DMS 273 (cell line): ENCODE measurements at regions not wholly inside any gene's neighbourhood (a gene's known extent, or its start where the extent isn't known, plus 50 kb on each side); places are given as distances from the start of the nearest gene placed in this dataset.
A peak's percentile ranks its signal among the peaks of the same experiment; 100 is the strongest.

Experiments
- DNase-seq: peaks from one replicate; lab custom pipeline; 2025; ENCODE audit not compliant: unreplicated experiment; lab: John Stamatoyannopoulos, UW

DNA sequence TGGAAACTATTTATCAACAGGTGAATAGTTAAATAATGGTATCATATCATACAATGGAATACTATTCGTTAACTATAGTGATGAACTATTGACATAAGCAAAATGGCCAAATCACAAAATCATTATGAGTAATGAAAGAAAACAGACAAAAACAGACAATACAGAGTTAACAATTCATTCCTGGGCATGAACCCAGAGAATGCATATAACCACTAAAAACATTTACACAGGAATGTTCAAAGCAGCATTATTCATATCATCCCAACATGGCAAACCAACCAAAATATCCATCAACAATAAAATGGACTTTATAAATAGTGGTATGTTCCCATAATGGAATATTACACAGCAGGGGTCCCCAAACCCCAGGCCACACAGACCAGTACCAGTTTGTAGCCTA, 131.2 kb upstream of the CYP1B1 start:
- DNase-seq = no peak

DNA sequence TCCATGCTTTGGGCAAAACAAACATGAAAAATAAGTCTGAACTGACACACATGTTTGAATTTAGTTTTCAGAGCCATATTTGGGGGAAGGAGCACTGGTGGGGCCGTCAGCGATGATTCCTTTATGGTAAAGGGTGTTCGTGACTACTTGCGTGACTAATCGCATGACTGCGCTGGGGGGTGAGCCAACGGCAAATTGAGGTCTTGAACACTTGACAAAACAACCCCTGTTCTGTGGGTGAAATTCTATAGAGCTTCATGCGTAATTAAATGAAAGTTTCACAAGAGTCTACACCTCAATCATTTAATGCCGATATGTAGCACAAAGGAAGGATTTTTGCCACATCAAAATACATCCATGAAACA, 127.5 kb upstream of the CYP1B1 start:
- DNase-seq = no peak

DNA sequence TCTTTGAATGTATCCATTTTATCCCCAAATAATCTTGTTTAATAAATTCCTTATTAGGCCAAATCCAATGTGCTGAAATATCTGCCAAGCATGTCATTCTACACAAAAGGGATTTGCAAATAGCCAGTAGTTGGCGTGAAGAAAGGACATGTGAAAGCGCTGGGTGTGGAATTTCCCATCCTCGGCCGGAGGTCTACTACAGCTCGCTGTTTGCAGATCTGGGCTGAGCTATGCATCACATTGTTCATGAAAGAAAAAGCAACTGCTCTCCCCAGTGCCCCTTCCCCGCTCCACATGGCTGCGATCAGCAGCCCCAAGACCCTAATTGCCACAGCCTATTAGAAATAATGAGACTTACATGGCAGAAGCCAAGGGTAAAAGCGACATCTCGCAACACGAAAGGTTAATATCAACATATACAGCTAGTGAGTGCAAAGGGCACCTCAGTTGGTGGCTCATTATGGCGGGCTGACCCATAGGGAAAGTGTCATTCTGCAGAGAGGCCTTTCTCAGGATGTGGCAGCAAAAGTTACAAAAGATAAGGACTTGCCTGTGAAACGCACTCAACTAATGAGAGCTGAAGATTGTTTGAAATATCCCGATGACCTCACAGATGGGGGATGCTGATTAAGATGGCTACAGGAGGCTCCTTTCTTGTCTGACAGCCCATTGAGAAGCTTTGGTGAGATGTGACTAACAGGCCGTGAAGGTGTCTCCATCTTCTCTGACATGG, 126.9 kb upstream of the CYP1B1 start:
- DNase-seq = no peak

DNA sequence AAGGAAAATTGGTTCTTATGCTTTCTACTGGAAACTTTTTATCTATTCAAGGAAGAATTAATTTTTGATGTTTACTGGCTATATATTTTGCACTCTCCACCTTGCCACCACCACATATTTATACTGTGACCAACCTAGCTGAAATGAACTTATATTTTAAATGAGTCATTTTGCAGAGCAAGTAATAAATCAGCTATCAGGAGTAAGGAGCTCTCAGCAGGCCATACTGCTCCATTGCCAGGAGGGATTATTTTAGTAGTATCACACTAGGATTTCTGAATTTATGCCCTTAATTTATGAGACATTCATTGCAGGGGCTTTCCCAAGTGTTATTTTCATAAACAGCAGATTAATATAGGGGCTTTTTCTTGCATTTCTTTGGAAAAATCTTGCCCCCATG, 125.8 kb upstream of the CYP1B1 start:
- DNase-seq = no peak

DNA sequence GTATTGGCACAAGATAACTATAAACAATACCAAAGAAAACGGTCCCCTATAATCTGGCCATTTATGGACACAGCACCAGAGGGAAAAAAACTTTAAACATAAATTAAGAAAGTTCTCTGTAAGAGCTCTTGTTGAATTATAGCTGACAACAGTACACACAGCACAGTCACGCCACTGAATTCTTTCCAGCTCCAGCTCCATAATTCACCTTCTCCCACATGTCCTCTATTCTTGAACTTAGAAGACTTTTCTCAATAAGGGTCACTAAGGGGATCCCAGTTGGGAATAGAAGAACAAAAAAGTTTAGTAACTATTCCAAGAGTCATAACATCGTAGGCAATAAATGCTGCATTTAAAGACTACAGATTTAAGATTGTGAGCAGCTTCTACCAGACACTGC, 124.6 kb upstream of the CYP1B1 start:
- no peak for DNase-seq

DNA sequence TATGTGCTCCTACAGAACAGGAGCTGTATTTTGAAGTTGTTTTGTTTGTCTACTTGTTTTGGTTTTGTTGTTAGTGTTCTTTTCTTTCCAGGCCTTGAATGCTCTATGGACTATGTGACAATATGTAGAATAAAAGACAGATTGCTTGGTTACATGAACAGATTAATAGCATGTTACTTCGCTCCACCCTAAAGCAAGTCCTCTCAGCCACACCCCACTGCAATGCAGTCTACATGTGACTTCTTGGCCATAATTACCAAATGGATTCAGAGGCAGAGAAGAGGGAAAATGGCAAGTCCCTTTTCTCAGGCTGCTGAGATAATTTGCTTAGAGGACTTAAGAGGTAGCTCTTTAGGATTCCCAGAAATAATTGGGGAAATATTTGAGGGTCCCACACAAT, 123.2 kb upstream of the CYP1B1 start:
- no peak for DNase-seq

DNA sequence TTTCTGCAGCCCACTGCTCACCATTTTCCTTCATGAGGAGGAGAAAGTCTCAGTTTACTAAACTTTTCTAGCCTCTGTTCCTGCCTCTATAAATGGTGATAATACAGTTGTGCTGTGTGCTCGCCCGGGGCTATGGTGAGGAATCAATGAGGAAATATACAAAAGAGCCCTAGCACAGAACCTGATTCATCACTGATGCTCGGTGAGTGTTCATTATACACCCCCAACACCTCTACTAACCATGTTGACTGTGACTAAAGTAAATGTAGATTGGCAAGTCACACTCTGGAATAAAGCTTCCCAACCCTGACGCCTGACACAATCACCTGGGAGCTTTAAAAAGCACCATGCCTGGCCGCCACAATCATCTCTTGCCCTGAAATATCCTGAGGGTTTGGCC, 118.8 kb upstream of the CYP1B1 start:
- no peak for DNase-seq

DNA sequence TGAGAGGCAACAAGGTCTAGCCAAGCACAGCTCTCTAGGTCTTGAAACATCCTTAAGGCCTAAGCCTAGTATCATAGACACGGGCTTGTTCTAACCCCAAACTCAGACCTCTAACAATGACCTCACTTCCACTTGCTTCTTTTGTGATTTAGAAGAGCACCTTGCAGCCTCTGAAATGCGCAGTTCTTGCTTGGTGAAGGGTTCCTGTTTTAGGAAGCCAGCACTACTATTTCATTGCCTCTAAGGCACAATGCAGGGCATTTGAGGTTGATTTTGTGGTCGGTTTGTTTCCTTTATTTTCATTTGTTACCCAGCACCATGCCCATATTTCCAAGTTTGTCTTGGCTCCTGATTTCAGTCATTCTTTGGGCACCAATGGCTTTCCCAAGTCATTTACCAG, 117.0 kb upstream of the CYP1B1 start:
- DNase-seq = no peak

DNA sequence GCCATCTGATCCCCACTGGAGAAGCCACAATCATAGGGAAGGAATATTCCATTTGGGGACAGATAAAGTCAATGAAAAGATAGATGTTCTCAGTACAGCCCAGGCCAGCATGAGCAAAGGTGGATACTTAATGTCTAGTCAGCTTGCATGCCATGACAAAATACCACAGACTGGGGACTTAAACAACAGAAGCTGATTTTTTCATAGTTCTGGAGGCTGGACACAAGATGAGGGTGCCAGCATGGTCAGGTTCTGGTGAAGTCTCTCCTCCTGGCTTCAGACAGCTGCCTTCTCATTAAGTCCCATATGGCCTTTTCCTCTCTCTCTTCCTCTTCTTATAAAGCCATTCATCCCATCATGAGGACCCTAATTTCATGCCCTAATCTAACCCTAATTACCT, 116.1 kb upstream of the CYP1B1 start:
- peak; percentile 11 for DNase-seq

DNA sequence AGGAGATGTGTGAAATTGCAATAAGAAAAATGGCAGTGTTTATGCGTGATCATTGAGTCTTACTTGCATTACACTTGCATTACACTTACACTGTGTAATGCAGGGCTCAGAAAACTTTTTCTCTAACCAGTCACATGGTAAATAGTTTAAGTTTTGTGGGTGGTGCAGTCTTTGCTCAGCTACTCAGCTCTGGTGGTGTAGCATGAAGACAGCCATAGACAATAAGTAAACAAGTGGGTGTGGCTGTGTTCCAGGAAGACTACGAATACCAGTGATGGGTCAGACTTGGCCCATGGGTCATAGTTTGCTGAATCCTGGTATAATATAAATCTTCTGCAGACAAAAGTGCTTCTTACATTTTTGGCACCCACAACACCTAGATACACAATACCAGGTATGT, 115.6 kb upstream of the CYP1B1 start:
- no peak for DNase-seq

DNA sequence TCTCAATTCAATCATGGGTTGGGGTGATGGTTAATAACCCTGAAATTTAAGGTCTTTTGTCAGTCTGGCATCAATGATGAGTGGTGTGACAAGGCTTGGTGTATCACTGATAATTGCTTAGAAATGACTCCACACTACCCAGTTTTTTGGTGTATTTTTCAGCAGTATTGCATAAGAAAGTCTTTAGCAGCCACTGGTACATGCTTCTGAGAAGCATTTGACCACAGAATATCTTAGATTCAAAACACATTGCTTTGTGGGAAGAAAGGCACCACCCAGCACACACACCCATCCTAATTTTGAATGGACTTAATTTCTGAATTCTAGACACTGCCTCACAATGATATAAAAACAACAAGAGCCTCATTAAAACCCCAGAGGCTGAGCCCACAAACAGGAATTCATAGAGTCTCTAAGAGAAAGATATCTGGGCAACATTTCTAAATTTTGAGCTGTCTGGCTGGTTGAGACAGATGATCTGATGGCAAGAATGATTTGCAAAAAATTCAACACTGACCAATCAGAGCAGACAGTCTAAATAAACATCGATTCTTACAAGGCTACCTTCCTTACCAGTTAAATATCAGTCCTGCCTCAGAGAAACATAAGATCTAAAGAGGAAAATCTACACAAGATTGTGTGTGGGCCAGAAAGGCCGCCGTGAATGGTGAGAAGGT, 114.7 kb upstream of the CYP1B1 start:
- DNase-seq = no peak

DNA sequence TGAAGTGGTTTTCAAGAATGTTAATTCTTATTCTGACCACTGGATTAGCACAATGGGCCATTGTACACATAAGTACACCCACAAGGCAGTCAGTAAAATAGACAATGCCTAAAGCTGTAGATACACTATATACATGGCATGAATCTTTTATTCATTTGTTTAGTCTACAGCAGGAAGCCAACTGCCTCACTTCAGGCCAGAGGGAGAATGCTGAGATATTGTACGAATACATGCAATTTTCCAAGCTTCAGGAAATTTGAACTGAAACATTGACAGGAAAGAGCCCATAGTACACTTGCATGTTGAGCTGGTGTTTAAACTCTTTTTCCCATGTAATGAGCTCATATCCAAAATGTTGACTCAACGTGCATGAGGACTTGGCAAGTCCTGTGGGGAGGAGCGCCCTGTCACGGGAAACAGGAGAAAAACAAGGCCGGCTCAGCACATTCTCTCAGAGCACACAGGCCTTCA, 111.6 kb upstream of the CYP1B1 start:
- DNase-seq = no peak

DNA sequence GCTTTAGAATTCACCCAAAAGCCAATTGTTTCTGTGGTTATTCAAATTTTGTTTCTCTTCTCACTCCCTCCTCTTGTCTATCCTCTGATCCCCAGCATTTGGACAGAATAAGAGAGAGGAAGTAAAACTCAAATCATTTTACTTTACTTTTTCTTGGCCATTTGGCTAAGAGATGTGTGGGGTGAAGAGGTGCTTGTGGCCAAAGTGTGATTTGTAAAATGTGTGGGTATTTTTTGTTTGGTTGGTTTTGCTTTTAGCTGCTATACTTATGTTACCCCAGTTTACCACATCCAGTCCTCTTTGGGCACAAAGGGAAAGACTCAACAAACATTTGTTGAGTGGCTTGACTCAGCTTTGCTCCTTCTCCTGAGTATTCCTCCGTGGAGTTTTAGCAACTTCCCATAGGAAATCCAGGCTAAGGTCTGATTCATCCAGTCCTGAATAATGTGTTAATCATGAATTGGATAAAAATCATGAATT, 109.1 kb upstream of the CYP1B1 start:
- no peak for DNase-seq

DNA sequence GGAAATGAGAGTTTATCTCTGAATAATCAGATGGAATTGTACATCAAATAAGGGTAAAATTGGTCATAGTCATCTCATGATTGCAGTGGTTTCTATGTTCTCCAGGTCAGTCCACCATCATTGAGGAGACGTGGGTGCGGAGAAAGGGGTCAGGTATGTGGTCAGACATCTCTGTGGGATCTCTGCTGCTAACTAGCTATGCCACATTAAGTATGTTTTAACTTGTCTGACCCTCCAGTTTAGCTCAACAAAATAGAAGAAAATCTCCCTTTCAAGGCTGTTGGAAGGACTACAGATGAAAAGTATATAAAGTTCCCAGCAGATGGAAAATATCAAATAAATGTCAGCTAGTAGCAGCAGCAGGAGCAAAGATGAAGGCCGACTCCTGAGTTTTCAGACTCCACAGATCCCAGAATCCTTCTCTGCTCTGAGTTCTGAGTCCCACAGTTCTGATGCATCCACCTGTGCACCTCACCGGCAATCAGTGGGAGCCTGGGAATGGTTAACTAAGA, 106.6 kb upstream of the CYP1B1 start:
- no peak for DNase-seq

DNA sequence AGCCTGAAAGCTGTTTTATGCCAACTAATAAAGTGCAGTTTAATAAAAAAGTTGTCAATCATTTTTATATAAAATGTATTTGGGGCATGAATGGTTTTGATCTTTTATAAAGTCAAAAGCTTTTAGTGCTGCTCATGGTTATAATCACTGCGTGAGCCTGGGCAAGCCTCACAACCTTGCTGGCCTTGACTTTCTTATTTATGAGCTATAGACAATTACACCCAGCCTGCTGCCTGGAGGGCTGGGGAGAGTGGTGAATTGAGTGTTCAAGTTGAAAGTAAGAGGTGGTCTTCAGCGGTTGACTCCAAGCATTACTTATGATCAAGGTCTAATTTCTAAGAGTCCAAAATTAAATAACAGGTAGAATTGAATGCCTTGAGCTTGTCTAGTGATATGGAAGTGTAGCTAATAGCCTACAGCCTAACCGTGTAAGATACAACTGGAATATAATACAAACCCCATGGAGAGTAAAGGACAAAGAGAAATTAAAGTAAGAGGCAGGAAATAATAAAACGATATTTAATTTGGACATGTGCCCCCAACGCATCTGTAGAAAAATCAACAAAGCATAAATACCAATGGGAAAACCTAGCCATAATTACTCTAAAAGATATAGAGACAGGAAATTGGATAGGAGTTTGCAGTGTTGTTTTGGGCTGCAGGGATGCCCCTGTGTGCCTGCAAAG, 106.0 kb upstream of the CYP1B1 start:
- no peak for DNase-seq

DNA sequence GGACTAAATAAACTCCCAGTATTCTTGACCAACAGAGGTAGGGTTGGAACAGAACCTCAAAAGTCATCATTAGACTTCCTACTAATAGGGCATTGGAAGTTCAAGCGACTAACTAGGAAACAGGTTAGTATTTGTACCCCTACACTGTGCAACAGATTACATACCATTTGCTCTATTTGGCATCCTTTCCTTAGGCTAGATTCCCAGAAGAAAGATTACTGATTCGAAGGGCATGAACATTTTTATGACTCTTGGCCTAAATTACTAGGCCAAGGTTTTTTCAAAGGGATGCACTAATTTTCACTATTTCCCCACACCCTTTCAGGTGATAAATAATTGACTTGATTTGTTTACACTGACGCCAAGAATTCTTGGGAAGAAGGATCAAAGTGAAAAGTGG, 104.8 kb upstream of the CYP1B1 start:
- DNase-seq = no peak

DNA sequence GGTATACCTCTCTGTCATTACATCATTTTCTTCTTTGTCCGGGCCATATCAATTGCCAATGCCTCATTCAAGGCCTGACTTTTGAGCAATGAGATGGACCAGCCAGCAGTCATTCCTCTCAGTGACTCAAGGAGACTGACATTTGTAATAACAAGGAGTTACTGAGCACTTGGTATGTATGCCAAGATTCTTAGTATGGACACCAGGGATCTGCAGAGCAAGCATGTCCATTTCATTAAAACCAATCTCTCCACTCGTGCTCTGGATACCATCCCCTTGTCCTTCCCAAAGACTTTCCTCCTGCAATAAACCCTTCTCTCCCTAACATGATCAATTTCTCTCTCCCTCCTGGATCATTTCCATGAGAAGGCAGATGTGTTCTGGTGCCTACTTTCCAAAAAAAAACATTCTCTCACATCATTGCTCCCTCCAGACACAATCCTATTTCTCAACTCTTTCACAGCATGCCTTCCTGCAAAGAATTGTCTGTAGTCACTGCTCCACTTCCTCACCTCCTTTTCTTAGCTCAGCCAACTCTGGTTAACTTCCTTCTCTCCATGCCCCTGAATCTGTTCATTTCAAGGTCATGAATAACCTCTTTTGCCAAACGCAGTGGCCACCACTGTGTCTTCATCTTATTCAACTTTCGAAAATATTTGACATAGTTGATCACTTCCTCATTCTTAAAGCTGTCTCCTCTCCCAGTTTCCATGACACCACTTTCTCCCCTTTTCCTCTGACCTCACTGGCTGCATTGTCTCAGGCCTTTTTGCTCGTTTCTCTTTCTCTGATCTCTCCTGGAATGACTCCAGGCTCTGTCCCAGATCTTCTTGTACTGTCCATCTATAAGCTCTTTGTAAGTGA, 102.8 kb upstream of the CYP1B1 start:
- DNase-seq = no peak

DNA sequence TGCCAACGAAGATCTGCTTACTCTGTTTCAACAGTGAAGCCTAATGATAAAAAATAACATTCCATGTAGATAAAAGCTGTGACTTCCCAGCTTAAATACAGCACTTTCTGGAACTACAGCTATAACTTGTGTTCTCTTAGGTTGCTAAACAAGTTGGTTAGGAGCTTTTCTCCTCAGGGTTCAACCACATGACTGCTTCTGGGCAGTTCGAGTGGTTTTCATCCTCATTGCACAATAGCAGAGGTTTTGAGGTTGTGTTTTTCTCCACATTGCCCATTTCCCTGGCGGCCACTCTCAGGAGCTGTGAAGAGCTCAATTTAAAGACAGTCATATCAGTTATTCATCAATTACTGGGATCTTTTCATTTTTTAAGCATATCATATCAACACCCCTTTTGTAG, 102.2 kb upstream of the CYP1B1 start:
- no peak for DNase-seq

DNA sequence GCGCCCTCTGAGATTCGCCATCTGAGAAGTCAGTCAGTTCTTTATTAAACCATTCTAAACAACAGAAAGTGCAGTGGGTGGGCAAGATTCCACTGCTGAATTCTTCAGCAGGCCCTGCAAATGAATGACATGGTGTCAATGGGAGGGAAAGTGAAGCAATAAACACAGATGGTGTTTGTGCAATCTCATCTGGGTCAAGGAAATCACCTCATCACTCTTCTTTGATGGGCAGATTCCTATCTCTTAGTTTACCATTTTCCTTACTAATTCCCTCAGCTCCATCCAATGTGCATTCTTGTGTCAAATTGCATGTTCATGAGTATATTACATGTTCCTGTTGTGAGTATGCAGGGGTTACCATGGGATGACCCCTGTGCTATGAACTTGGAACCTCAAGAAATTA, 100.7 kb upstream of the CYP1B1 start:
- no peak for DNase-seq

DNA sequence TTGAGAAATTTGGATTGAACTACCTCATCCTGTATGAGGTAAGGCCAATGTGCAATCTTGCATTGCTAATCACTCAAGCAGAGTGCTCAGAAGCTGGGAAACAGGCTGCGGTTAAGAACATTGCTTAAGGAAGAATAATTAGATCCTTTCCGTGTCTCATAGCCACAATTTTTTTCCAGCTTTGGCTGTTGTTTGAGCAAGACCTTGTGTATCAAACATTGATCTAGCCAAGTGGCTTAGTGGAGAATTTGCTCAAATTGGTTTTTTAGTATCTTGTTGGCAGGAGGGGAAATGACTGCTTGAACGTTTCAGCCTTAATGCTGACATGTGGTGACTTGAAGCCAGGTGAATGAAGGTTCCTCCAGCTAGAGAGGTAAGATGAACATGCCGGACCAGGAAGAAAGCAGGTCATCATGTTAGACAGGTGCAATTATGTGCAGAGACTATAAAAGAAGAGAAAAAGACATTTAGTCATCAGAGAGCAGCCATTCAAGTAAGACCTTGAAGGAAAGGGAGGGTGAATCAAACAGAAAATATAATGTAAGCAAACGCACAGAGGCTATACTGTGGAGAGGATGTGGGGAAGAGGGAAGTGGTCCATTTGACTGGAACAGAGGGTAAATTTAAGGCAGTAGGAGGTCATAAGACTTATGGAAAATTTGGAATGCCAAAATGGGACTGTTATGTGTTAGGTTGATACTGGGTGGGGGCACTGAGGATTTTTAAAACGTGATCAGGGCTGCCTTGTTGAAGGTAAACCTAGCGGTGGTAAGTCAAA, 98.9 kb upstream of the CYP1B1 start:
- no peak for DNase-seq
